Embryonic facial prominence (tissue), 1 donor: ENCODE measurements at regions not wholly inside any gene's neighbourhood (a gene's known extent, or its start where the extent isn't known, plus 50 kb on each side); places are given as distances from the start of the nearest gene placed in this dataset.

Source experiments
- DNase-seq: peaks from one replicate; pipeline ENCODE4 v3.0.0-alpha.2; 2016; ENCODE audit errors: extremely low spot score

- DNase-seq: no peak
These were observed 376.9 kb downstream of the HHIPL2 start for GRCh38 chr1:222171005-222171404.

GRCh38 chr1:222168621-222169020 is 379.3 kb downstream of the HHIPL2 start:
- DNase-seq: no peak

GRCh38 chr1:222167896-222168295 is 380.0 kb downstream of the HHIPL2 start:
- no peak for DNase-seq

- DNase-seq: no peak
These were observed 380.8 kb downstream of the HHIPL2 start for GRCh38 chr1:222167111-222167510.

- no peak for DNase-seq
These were observed 382.3 kb downstream of the HHIPL2 start for GRCh38 chr1:222165629-222166028.

- no peak for DNase-seq
These were observed 384.0 kb downstream of the HHIPL2 start for GRCh38 chr1:222163895-222164294.

GRCh38 chr1:222161676-222162075 is 386.2 kb downstream of the HHIPL2 start:
- no peak for DNase-seq

GRCh38 chr1:222157612-222158011 is 390.3 kb downstream of the HHIPL2 start:
- DNase-seq: no peak

GRCh38 chr1:222140206-222140605 is 398.3 kb upstream of the DUSP10 start:
- no peak for DNase-seq

- DNase-seq: no peak
These were observed 396.2 kb upstream of the DUSP10 start for GRCh38 chr1:222138095-222138494.

GRCh38 chr1:222136869-222137268 is 395.0 kb upstream of the DUSP10 start:
- DNase-seq: no peak

- DNase-seq: no peak
These were observed 387.2 kb upstream of the DUSP10 start for GRCh38 chr1:222129041-222129440.

- no peak for DNase-seq
These were observed 385.8 kb upstream of the DUSP10 start for GRCh38 chr1:222127526-222128152.

GRCh38 chr1:222127096-222127495 is 385.2 kb upstream of the DUSP10 start:
- no peak for DNase-seq

- no peak for DNase-seq
These were observed 384.2 kb upstream of the DUSP10 start for GRCh38 chr1:222126052-222126451.

GRCh38 chr1:222124602-222125001 is 382.7 kb upstream of the DUSP10 start:
- DNase-seq: no peak

GRCh38 chr1:222123111-222123510 is 381.2 kb upstream of the DUSP10 start:
- DNase-seq: no peak

GRCh38 chr1:222117809-222118208 is 375.9 kb upstream of the DUSP10 start:
- DNase-seq: no peak

GRCh38 chr1:222114536-222115156 is 372.8 kb upstream of the DUSP10 start:
- no peak for DNase-seq

- DNase-seq: no peak
These were observed 367.9 kb upstream of the DUSP10 start for GRCh38 chr1:222109836-222110235.

GRCh38 chr1:222107975-222108374 is 366.1 kb upstream of the DUSP10 start:
- DNase-seq: no peak

- no peak for DNase-seq
These were observed 365.4 kb upstream of the DUSP10 start for GRCh38 chr1:222107267-222107666.

- DNase-seq: no peak
These were observed 364.5 kb upstream of the DUSP10 start for GRCh38 chr1:222106377-222106776.

- DNase-seq: no peak
These were observed 364.0 kb upstream of the DUSP10 start for GRCh38 chr1:222105861-222106260.
